ENCODE measurements at regions not wholly inside any gene's neighbourhood (a gene's known extent, or its start where the extent isn't known, plus 50 kb on each side); places are given as distances from the start of the nearest gene placed in this dataset.
"Not testable (repeated sequence)": the region's sequence is repeated elsewhere in the genome, so short reads cannot be mapped to it uniquely, and the experiment has no call there.

GRCh38 chr4:112082954-112083586, 62.2 kb upstream of the FAM241A start:
- peak; percentile 64 for DNase-seq (ENCODE audit: low spot score)

- DNase-seq (ENCODE audit: low spot score), result no peak
Observed at GRCh38 chr4:112083587-112084347, 61.5 kb upstream of the FAM241A start.

GRCh38 chr4:112085156-112086035, 59.9 kb upstream of the FAM241A start:
- no peak for DNase-seq (ENCODE audit: low spot score)

GRCh38 chr4:112086036-112086434, 59.2 kb upstream of the FAM241A start:
- no peak for DNase-seq (ENCODE audit: low spot score)

GRCh38 chr4:112086661-112087060, 58.6 kb upstream of the FAM241A start:
- not testable (repeated sequence) for DNase-seq (ENCODE audit: low spot score)

GRCh38 chr4:112092330-112092729, 52.9 kb upstream of the FAM241A start:
- DNase-seq (ENCODE audit: low spot score), result not testable (repeated sequence)

- DNase-seq (ENCODE audit: low spot score), result no peak
Observed at GRCh38 chr4:112093636-112094202, 51.5 kb upstream of the FAM241A start.

GRCh38 chr4:112094330-112094729, 50.9 kb upstream of the FAM241A start:
- no peak for DNase-seq (ENCODE audit: low spot score)

All from GM03348 (cell line).